ENCODE measurements at regions not wholly inside any gene's neighbourhood (a gene's known extent, or its start where the extent isn't known, plus 50 kb on each side); places are given as distances from the start of the nearest gene placed in this dataset.

DNA sequence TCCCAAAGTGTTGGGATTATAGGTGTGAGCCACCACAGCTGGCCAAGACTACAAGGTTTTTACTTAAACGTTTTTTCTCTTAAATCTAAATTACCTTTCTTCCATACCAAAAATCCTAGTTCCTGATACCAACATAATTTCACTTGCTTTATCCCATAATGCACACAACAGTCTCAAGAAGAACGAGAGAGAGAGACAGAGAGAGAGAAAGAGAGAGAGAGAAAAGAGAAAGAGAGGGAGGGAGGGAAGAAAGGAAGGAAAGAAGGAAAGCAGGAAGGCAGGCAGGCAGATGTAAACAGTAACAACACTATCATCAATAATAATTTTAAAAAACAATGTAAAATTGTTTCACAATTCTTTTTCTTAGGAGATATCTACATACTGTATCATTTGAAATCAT is 118.4 kb downstream of the BTG1 start:
- H3K4me3 ChIP-seq (IDR thresholded peaks at IDR 0.05; ENCODE audit: insufficient read depth, low read depth, low read length), result no peak overlapping the region
- H3K9ac ChIP-seq, result no peak overlapping the region
- no peak overlapping the region for H3K4me2 ChIP-seq
- no peaks in the 10 kb centered on the region for H4K20me1 ChIP-seq (ENCODE audit: insufficient read depth)
- no peak for TF ChIP-seq CTCF (conservative IDR thresholded peaks at IDR 0.05; ENCODE audit: low read depth, low read length)
- H3K79me2 ChIP-seq (ENCODE audit: insufficient read depth, low read depth), result no peaks in the 10 kb centered on the region
- no peak overlapping the region for H3K27ac ChIP-seq
- no peaks in the 10 kb centered on the region for H3K27me3 ChIP-seq (ENCODE audit: insufficient read depth, low read depth)
- no peak overlapping the region for H2AFZ ChIP-seq (ENCODE audit: low read depth)
- H3K36me3 ChIP-seq (ENCODE audit: insufficient read depth), result no peaks in the 10 kb centered on the region
- no peaks in the 10 kb centered on the region for H3K4me1 ChIP-seq (ENCODE audit: low read depth, poor library complexity, severe bottlenecking)

GRCh38 chr12:92025462-92026207 is 120.0 kb downstream of the BTG1 start:
- Histone ChIP-seq H3K4me3 (IDR thresholded peaks at IDR 0.05; ENCODE audit: insufficient read depth, low read depth, low read length) (no peak overlapping the region), H3K9ac (no peak overlapping the region), H3K27me3 (ENCODE audit: insufficient read depth, low read depth) (no peaks in the 10 kb centered on the region), H3K79me2 (ENCODE audit: insufficient read depth, low read depth) (no peaks in the 10 kb centered on the region), H3K27ac (no peak overlapping the region), H3K4me1 (ENCODE audit: low read depth, poor library complexity, severe bottlenecking) (no peaks in the 10 kb centered on the region), H4K20me1 (ENCODE audit: insufficient read depth) (no peaks in the 10 kb centered on the region), H2AFZ (ENCODE audit: low read depth) (no peak overlapping the region), H3K36me3 (ENCODE audit: insufficient read depth) (no peaks in the 10 kb centered on the region), H3K4me2 (no peak overlapping the region)
- TF ChIP-seq CTCF (conservative IDR thresholded peaks at IDR 0.05; ENCODE audit: low read depth, low read length), result no peak

GRCh38 chr12:92022093-92022492 is 123.6 kb downstream of the BTG1 start:
- no peak overlapping the region for H3K4me3 ChIP-seq (IDR thresholded peaks at IDR 0.05; ENCODE audit: insufficient read depth, low read depth, low read length)
- H3K4me1 ChIP-seq (ENCODE audit: low read depth, poor library complexity, severe bottlenecking), result no peaks in the 10 kb centered on the region
- no peaks in the 10 kb centered on the region for H3K79me2 ChIP-seq (ENCODE audit: insufficient read depth, low read depth)
- no peaks in the 10 kb centered on the region for H3K36me3 ChIP-seq (ENCODE audit: insufficient read depth)
- no peak overlapping the region for H3K27ac ChIP-seq
- no peaks in the 10 kb centered on the region for H3K27me3 ChIP-seq (ENCODE audit: insufficient read depth, low read depth)
- H2AFZ ChIP-seq (ENCODE audit: low read depth), result no peak overlapping the region
- H3K9ac ChIP-seq, result no peak overlapping the region
- H4K20me1 ChIP-seq (ENCODE audit: insufficient read depth), result no peaks in the 10 kb centered on the region
- TF ChIP-seq CTCF (conservative IDR thresholded peaks at IDR 0.05; ENCODE audit: low read depth, low read length), result no peak
- H3K4me2 ChIP-seq, result no peak overlapping the region

DNA sequence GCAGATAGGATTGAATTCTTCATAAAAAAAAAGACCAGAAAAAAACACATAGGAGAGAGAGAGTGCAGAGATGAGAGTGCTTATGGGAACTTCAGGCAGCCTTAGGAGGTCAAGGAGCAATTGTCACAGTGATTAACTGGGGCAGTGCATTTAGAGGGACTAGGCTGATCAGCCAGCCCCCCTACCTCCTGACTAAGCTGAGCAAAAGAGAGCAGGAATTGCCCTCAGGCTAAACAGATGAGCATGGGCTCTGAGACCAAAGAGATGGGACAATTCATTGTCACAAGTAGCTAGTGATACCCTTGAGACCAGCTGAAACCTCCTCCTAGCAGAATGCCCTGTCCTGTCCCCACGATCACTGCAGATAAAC is 124.0 kb downstream of the BTG1 start:
- no peak for TF ChIP-seq CTCF (conservative IDR thresholded peaks at IDR 0.05; ENCODE audit: low read depth, low read length)
- Histone ChIP-seq H3K27me3 (ENCODE audit: insufficient read depth, low read depth) (no peaks in the 10 kb centered on the region), H3K4me1 (ENCODE audit: low read depth, poor library complexity, severe bottlenecking) (no peaks in the 10 kb centered on the region), H4K20me1 (ENCODE audit: insufficient read depth) (no peaks in the 10 kb centered on the region), H3K36me3 (ENCODE audit: insufficient read depth) (no peaks in the 10 kb centered on the region), H3K27ac (no peak overlapping the region), H3K9ac (no peak overlapping the region), H3K79me2 (ENCODE audit: insufficient read depth, low read depth) (no peaks in the 10 kb centered on the region), H2AFZ (ENCODE audit: low read depth) (no peak overlapping the region), H3K4me3 (IDR thresholded peaks at IDR 0.05; ENCODE audit: insufficient read depth, low read depth, low read length) (no peak overlapping the region), H3K4me2 (no peak overlapping the region)

All from KMS-11 (cell line).